Anterior cingulate cortex (tissue), 58 donors: ENCODE measurements at regions not wholly inside any gene's neighbourhood (a gene's known extent, or its start where the extent isn't known, plus 50 kb on each side); places are given as distances from the start of the nearest gene placed in this dataset.

Source experiments
- DNase-seq, 58 donors: peaks; one replicate each; lab custom pipeline; 2025; lab: John Stamatoyannopoulos, UW

DNA sequence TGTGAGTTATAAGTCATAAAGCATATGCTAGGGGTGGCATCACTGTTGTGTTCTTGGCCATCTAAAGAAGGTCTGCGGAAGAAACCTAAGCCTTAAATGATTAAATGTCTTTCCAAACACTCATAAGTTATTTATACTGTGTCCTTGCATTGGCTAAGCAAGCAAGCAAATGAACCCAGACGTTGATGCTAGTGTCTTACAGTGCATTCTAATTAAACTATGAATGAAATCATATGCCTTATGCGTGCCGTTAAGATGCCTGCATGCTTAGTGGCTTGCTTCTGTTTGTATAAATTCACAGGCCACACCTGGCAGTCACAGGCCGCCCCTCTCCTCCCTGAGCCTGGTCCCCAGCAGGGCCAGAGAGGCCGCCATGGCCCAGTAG, 49.9 kb downstream of the RIN2 start:
- DNase-seq: no peak

DNA sequence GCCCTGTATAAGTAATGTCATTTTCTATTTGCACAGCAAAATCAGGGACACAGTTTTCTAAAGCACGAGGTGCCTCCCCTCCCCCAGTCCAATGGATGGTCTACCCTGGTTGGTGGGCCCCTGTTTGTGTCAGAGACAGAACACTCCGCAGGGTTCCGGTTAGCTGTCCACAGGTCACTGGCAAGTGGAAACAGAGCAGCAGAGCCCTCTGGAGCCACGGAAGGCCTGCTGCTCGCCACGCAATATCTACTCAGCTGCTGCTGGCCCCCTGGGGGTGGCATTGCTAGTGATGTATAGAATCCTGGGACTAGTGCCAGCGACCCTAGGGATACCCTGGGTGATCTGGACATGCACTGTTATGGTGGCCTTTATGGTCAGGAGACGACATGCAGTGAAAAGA, 50.4 kb downstream of the RIN2 start:
- no peak for DNase-seq

DNA sequence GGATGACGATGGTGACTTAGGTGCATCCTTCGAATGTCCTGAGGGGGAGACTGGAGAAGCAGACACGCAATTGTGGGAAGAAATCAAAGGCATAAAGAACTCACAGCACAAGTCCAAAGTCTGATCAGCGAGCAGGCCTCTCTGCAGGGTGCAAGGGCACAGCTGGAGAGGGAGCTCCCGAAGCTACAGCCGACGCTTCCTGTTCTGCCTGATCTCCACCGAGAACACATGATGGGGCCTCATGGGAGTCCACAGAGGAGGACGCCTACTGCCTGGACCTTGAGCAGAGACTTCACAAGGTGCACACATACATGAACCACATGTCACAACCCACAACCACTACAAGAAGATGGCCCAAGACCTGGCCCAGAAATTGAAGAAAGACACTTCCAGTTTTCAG, 51.4 kb downstream of the RIN2 start:
- DNase-seq: no peak

DNA sequence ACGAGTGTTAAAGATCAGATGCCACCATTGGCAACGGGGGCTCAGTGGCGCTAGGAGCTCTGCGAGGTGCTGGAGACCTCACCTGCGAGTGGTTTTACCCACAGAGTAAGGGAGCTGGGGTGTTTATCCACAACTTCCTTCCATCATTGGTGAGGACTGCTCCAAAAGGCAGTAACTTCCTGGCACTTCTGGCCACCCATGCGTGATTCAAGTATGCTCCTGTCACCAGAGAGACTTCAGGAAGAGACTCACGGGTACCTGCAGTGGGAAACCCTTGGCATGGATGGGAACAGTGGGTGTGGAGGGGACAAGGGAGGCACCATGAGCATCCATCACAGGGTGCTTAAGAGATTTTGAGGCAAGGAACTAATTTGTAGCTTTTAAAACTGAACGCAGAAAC, 53.2 kb downstream of the RIN2 start:
- DNase-seq: no peak

DNA sequence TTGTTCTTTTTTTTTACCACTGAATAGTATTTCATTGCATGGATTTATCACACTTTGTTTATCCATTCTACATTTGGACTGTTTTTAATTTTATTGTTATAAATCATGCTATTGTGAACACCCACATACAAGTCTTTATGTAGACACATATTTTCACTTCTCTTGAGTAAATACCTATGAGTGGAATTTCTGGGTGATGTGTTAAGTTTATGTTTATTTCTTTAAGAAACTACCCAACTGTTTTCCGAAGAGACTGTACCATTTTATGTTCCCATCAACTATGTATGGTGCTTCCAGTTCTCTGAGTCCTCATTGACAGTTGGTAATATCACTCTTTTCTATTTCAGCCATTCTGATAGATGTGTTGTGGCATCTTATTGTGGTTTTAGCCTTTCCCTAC, 54.0 kb downstream of the RIN2 start:
- DNase-seq: no peak

DNA sequence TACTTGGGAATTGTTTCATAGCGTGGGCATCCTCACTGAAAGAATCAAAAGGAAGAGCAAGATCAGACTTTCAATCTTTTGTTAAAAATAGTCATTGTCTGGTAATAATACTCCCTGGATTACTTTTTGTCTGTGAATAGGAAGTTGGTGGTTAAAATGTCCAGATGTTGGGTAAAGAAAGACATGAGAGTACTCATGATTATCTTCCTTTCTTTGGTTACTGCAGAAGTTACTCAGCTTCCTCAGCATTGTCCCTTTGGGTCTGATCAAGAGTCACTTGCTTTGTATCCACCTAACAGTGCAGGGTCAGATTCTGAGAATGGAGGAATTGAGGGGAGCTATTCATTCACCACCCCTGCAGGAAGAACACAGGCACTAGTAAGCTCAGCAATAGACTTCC, 54.6 kb downstream of the RIN2 start:
- no peak for DNase-seq

DNA sequence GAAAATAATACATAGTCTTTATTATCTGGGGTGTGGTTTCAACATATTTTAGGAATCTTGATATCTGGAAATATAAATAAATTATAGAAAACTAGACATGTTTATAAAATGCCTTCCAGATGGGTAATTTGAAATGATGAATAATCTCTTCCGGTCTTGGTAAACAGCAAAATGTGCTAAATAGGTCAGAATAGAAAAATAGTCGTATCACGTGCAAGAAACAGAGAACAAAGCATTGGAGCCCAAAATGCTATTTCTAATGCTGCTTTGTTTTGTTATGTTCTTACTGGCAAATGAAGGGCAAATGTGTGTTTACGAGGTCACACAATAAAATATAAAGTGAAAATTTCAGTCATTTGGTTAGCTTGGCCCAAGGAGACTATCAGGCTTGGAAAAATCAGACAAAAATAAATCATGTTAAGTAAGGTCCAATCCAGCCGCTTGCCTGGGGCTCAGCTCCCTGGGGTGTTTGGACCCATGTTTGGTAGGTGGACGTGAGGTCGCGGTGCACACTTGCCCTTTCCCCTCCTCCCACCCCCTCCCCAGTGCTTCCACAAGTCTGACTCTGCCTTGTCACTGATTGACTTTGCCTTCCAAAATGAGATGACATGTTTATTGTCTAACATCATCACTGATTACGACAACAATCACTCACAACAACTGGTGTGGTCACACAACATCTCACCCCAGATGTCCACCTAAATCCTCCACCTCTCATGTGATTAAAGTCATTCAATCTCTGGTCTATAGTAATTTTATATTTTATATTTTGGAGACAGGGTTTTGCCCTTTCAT, 56.0 kb downstream of the RIN2 start:
- DNase-seq: no peak

DNA sequence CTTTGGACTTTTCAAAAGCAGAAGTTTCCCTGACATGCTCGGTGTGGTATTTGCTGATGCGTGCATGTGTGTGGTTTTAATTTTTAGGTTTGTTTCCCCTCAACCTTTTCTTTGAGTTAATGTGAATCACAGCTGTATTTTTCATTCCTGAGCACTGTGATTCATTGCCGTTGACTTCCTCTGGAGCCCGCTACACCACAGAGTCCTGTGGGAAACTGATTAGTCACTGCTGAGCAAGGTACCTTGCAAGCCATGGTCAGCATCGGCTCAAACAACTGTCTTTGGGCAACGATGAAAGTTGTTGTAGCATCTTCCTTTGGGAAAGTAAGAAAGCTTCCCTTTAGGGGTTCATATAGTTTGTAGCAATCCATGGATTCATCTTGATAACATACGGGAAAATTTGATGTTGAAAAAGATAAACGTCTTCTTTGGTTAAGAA, 57.5 kb downstream of the RIN2 start:
- no peak for DNase-seq

DNA sequence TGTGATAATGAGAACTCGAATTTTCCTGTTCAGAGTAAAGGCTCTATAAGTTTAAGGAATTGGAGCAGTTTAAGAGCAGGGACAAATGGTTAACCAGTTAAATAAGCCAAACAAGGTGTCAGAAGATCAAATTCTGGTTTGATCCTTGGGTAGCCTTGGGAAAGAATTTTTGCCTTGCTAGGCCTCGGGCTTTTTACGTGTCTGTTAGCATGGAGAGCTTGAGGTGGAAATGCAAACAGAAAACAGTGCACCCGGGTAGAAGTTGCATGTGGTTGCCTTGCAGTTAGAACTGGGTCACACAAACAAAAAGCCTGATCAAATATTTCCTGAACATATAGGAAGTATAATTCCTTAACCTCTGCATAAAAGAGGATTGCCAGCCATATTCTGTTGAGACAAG, 58.3 kb downstream of the RIN2 start:
- DNase-seq: no peak

DNA sequence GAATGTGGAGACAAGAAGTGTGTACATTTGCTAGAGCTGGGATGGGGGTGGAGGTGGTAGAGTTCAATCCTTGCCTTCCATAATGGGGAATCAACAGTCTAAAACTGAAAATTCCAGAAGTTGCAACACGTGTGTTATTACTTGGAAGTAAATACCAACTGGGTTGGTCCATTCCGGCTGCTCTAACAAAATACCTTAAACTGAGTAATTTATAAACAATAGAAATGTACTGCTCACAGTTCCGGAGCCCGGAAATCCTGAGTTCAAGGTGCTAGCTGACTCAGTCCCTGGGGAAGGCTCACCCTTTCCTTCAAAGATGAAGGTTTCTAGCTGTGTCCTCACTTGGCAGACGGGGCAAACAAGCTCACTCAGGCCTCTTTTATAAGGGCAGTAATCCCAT, 59.0 kb downstream of the RIN2 start:
- DNase-seq: no peak

DNA sequence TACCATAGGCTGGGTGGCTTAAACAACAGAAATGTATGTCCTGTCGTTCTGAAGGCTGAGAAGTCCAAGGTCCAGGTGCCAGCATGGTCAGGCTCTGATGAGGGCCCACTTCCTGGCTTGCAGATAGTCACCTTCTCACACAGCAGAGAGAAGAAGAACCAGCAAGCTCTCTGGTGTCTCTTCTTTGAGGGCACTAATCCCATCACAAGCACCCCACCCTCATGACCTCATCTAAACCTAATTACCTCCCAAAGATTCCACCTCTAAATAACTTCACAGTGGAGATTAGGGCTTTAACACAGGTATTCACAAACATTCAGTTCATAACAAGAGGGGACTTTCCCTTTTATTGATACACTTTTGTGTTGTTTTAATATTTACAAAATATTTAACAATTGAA, 61.1 kb downstream of the RIN2 start:
- DNase-seq: no peak

DNA sequence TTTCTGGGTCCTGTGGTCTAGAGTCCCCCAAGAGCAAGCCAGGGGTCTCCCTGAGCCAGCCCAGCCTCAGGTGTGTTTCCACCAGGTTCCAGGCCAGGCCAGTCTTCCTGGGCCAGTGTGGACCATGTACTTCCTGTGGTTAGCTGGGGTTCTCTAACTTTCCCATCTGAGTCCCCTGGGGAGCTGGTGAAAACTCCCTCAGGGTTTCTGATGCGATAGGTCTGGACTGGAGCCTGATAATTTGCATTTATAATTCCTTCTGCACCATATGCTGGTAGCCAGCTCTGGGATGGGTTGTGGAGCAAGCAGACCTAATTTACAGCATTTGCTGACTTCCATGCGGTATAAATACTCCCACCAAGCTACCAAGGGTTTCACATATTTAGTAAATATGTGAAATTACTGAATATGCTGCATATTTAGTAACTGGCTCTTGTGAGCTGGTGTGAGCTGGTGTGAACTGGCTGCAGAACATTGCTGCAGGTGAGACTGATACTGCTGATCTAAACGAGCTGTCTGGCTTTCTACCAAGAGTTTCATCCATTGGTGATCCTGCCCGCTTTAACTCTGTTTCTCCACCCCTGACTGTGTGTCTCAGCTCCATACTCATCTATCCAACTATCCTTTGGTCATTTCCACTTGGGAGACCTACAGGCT, 62.6 kb downstream of the RIN2 start:
- no peak for DNase-seq

DNA sequence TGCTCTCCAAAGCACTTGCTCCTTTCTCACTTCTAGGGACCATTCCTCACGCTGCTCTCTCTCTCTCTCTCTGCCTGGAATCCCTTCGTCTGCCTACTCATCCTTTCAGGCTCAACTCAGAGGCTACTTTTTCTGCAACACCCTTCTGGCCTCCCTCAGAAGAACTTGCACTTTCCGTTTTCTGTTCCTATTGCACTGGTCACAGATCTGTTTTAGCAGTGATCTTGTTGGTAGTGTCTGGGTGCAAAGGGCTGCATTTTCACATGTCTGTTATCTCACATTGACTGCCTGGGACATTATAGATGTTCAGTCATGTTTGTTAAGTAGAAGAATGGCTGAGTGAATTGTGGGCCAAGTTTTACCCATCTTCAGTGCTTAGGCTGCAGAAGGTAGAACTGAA, 63.5 kb downstream of the RIN2 start:
- DNase-seq: no peak

DNA sequence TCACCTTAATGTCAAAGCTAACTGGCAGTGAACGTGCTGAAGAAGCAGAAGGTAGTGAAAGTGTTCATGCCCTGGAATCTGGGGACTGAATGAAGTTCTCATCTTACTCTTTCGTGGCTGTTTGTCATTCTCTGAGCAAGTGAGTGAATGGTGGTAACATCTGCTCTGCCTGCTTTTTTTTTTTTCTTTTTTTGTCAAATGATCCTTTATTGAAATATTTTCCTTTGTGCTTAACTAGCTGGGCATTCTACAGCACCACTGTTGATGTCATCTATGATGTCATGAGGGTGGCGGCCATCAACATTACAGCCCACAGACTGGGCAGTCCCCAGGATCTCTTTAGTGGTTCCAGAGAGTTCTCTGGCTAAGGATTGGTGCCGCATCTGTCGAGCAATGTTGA, 65.2 kb downstream of the RIN2 start:
- no peak for DNase-seq

DNA sequence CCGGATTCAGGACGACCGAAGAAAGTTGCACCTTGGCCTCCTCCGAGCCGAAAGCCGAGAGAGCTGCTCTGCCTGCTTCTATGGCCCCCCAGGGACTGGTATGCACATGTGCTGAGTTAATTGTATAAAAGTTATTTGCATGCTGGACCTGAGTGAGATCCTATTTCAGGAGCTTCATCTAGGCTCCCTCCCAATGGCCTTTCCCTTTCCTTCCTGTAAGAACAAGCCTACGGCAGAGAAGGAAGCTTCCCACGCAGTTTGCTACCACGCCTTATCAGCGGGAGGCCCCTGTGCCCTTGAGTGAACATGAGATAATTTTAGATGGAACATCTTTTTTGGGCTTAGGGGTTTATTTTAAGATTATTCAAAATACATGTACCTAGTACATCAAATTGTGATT, 65.9 kb downstream of the RIN2 start:
- DNase-seq: no peak

DNA sequence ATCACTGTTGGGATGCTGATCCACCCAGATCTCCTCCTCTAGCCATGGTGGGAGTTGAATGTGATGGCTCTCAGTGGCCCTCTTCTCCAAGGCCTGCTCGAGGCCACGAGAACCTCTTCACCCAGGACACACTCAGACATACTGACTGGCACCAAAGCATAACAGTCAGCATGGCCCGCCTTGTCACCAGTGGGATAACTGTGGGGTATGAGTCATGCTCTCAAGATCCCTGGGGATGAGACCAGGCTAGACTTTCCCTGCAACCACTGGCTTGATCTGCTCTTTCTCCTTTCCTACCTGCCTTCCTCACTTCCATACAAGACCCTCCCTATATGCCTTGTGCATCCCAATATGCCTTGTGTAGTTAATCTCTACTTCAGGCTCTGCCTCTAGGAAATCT, 66.8 kb downstream of the RIN2 start:
- DNase-seq: no peak

DNA sequence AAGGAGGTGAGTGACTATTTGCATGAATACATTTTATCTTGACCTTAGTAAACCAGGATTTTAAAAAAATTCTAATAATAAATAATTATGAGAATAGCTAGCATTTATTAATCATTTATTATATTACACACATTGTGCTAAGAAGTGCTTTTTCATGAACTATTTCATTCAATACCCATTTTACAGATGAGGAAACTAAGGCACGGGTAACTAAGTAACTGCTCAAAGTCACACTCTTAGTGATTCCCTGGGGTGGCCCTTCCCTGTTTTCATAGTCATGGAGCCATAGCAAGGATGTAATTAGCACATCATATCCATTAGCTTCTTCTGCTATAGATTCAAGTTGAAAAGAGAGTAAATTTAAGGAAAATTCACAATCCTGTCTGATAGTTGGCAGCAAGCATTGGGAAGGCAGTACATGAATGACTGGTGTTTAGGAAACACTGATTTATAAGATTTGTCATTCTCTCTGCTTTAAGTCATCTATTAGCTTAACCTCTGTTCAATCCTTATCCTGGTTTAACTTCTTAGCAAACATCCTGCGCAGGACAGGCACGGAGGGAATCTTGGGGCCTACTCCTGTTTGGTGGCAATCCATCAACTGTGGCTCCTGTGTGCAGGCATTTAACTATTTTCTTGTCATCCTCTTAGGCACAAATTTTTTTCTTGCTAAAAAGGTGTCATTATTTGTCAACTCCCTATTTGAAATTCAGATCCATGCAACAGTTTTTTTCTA, 68.3 kb downstream of the RIN2 start:
- DNase-seq: no peak

DNA sequence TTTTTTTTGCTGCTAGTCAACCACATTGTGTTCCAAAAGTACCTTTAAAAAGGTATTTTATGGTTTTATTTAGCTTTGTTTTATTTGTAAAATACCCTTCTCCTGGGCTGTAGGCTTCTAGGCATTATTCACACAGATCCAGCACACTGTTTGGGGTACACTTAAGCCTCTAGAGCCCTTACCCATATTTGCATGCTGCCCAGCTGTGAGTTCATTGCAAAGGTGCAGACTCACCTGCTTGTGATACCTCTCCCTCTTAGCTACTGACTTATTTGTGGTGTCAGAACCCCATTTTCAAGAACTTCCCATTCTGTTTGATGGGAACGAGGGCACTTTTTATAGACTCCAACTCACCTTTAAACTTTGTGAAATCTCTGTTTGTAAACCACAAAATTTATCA, 69.8 kb downstream of the RIN2 start:
- DNase-seq: no peak

DNA sequence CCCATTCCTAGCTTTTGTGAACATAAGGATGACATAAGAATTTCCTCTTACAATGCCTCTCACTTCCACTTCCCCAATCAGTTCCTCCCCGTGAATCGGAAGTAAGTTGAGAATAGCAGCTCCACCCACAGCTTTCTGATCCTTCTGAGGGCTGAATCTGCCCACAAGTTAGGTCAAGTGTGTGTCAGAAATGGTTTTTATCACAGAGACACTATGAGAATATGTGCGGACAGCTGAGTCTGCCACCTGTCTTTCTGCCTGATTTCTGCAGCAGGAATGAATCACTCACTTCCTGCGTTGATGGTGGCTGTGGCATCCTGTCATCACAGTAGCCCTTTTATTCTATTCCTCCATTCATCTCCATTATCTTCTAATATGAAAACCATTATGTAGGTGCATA, 70.2 kb downstream of the RIN2 start:
- peak in 8 of 58 donors; percentile 3 to 33 (median 12) for DNase-seq

DNA sequence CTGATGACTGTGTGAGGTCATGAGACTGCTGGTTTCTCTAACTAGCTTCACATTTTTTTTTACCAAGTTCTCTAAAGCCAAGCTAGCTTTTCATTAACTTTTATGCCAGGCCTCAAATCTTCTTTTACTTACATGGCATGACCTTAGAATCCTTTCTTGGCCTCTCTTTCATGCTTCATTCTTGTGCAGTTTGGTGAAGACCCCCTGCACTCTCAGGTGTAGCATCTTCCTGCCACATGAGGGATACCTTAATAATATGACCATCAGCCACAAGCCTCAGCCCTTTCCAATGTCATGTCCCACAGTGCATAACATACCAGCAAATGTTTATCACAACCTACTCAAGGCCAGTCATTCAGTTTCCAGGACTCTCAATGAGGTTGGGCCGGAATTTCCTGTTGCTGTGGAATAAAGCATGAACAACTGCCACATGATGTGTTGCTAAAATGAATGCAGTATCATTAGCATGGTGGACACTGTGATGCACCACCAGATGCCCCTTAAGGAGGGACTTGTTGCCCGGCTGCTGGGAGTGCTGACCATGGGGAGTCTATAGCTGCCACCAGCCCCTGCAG, 72.2 kb downstream of the RIN2 start:
- DNase-seq: no peak

DNA sequence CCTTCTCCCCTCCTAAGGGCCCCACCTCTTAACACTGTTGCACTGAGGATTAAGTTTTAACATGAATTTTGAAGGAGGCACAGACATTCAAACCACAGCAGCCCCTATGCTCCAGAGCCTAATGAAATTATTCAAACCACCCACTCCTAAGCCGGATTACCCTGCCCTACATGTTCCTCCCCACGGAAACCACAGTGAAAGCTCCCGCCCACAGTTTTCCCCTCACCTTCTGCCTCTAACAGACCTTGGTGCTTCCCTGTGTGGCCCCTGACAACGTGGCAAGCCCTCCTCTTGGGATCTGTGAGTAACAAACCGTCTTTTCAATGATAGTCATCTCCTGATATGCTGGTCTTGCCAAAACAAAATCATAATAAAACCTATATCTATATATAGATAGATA, 74.8 kb downstream of the RIN2 start:
- DNase-seq: no peak
